Gastrocnemius medialis (tissue), 4 donors: ENCODE measurements at regions not wholly inside any gene's neighbourhood (a gene's known extent, or its start where the extent isn't known, plus 50 kb on each side); places are given as distances from the start of the nearest gene placed in this dataset.

Experiments
- ATAC-seq, 2 donors: fragments of 150-250 bp; one replicate each; pipeline ENCODE4 v1.9.1; 2016
- DNase-seq, 2 donors: peaks; one replicate each; pipeline ENCODE4 v3.0.0-alpha.2; 2019
- H3K27ac ChIP-seq, 4 donors: fragments of 200-600 bp; sonication (generic); 1 replicate in 1 of 4; 2 replicates in 3 of 4; pipeline ENCODE4 v1.5.1; 2016 to 2018; ENCODE audit warnings: mild to moderate bottlenecking in 2 of 4, moderate library complexity in 1 of 4
- H3K27me3 ChIP-seq, 3 donors: fragments of 200-600 bp; sonication (generic) in 2 of 3; 1 replicate in 1 of 3; 2 replicates in 2 of 3; pipeline versions ENCODE4 v1.5.1 to v1.6.0; 2016 to 2019; ENCODE audit warnings: mild to moderate bottlenecking in 1 of 3, moderate library complexity in 1 of 3
- H3K36me3 ChIP-seq, 2 donors: fragments of 200-600 bp; sonication (generic) in 1 of 2; one replicate each; pipeline ENCODE4 v1.5.1; 2017 to 2018
- H3K4me1 ChIP-seq, 2 donors: fragments of 200-600 bp; sonication (generic) in 1 of 2; one replicate each; pipeline ENCODE4 v1.5.1; 2016 to 2017; ENCODE audit warnings: mild to moderate bottlenecking in 2 of 2
- H3K4me3 ChIP-seq, 4 donors: fragments of 200-600 bp; sonication (generic) in 3 of 4; 1 replicate in 1 of 4; 2 replicates in 3 of 4; pipeline ENCODE4 v1.5.1; 2016 to 2019; ENCODE audit warnings: mild to moderate bottlenecking in 2 of 4
- H3K9me3 ChIP-seq, 3 donors: fragments of 200-600 bp; sonication (generic) in 2 of 3; 1 replicate in 1 of 3; 2 replicates in 2 of 3; pipeline ENCODE4 v1.5.1; 2016 to 2019
- POLR2A ChIP-seq, 2 donors: fragments of 450-650 bp; IDR thresholded peaks; one replicate each; pipeline ENCODE4 v1.6.1; 2017; ENCODE audit warnings: antibody characterized with exemption in 2 of 2, mild to moderate bottlenecking in 2 of 2, moderate library complexity in 2 of 2
- in situ Hi-C, 4 donors: fragments of 200-750 bp; cut with MboI; loops; one replicate each; pipeline versions ENCODE4 v1.15.0 to v1.8.0; 2017; ENCODE audit warnings: low sequenced_read_pairs in 4 of 4
- intact Hi-C: fragments of 100-400 bp; cut with DNase I; formaldehyde crosslinking; loops from one replicate; pipeline ENCODE4 v1.15.1; 2023; ENCODE audit warnings: low total_unique reads
- TF ChIP-seq, protein P1 (sequence below), 5 experiments: fragments of 450-650 bp in 3 of 5; fragments of 200-600 bp in 2 of 5; sonication (generic) in 2 of 5; IDR thresholded peaks in 4 of 5; conservative IDR thresholded peaks in 1 of 5; 1 replicate in 4 of 5; 2 replicates in 1 of 5; pipeline ENCODE4 v1.5.1; 2016 to 2019; ENCODE audit warnings: antibody characterized with exemption in 5 of 5, mild to moderate bottlenecking in 3 of 5, moderate library complexity in 3 of 5

GRCh38 chr5:175181331-175181730 lies 262.7 kb downstream of the DRD1 start:
- Histone ChIP-seq H3K4me3 (no peak overlapping the region), H3K36me3 (no peaks in the 10 kb centered on the region), H3K27ac (no peak overlapping the region), H3K4me1 (no peaks in the 10 kb centered on the region), H3K27me3 (no peaks in the 10 kb centered on the region), H3K9me3 (no peaks in the 10 kb centered on the region)
- DNase-seq, result no peak
- intact Hi-C loops, result no loop called here
- in situ Hi-C loops, result no loop called here
- TF ChIP-seq, protein P1, sequence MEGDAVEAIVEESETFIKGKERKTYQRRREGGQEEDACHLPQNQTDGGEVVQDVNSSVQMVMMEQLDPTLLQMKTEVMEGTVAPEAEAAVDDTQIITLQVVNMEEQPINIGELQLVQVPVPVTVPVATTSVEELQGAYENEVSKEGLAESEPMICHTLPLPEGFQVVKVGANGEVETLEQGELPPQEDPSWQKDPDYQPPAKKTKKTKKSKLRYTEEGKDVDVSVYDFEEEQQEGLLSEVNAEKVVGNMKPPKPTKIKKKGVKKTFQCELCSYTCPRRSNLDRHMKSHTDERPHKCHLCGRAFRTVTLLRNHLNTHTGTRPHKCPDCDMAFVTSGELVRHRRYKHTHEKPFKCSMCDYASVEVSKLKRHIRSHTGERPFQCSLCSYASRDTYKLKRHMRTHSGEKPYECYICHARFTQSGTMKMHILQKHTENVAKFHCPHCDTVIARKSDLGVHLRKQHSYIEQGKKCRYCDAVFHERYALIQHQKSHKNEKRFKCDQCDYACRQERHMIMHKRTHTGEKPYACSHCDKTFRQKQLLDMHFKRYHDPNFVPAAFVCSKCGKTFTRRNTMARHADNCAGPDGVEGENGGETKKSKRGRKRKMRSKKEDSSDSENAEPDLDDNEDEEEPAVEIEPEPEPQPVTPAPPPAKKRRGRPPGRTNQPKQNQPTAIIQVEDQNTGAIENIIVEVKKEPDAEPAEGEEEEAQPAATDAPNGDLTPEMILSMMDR (IDR thresholded peaks at IDR 0.05 in 4 of 5, conservative IDR thresholded peaks at IDR 0.05 in 1 of 5), result no peak
- no peak for TF ChIP-seq POLR2A (IDR thresholded peaks at IDR 0.05)
- no peak for ATAC-seq

DNA sequence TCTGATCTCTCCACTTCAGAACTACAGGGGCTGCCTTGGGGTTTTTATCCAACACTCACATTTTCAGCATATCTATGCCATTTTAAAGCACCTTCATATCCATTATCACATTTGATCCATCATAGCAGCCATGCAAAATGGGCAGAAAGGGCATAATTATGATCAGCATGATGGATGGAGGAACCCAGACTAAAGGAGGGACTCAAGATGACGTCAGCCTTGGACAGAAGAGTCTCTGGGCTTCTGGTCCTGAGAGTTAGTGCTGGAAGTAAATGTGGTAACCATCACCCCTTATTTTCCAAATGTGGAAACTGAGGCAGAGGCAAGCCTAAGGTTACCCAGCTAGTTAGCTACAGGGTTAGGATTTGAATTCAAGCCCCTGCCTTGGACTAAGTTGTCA lies 273.1 kb downstream of the DRD1 start:
- DNase-seq, result no peak

DNA sequence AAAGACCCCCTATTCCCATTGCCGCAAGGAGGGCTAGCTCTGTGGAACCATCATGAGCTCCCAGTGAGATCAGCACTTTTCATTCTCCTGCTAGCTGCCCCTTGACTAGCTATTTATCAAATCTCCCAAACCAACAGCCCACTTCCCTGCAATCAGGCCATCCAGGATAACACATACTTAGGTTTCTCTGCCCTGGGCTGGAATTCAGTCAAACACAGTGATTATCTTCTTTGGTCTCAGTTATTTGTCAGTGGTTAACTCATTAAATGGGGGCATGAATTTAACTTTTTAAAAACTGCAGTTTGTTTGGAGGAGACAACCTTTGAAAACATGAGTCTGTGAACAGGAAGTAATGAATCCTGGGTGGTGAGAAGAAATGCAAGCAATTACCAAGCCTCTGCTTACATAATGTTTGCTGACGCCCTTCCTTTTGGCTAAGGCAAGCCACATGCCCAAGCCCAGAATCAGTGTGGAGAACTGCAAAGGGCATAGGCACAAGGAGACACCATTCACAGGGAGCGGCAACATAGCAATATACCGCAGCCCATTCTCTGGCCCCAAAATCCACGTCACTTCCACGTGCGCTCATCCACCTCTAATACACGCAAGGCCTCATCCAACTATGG lies 275.0 kb downstream of the DRD1 start:
- no peak for ATAC-seq
- DNase-seq, result no peak
- Histone ChIP-seq H3K36me3 (no peaks in the 10 kb centered on the region), H3K27me3 (no peaks in the 10 kb centered on the region), H3K4me1 (no peaks in the 10 kb centered on the region), H3K9me3 (no peaks in the 10 kb centered on the region), H3K27ac (no peak overlapping the region), H3K4me3 (no peak overlapping the region)
- in situ Hi-C loops, result no loop called here
- intact Hi-C loops, result no loop called here
- TF ChIP-seq POLR2A (IDR thresholded peaks at IDR 0.05), result no peak
- TF ChIP-seq, protein P1 (IDR thresholded peaks at IDR 0.05 in 4 of 5, conservative IDR thresholded peaks at IDR 0.05 in 1 of 5), result no peak

More for the DNA sequence above, 273.1 kb downstream of the DRD1 start:
- ATAC-seq, result no peak
- Histone ChIP-seq H3K36me3 (no peaks in the 10 kb centered on the region), H3K4me1 (no peaks in the 10 kb centered on the region), H3K27me3 (no peaks in the 10 kb centered on the region), H3K4me3 (no peak overlapping the region), H3K9me3 (no peaks in the 10 kb centered on the region), H3K27ac (no peak overlapping the region)
- TF ChIP-seq, protein P1 (IDR thresholded peaks at IDR 0.05 in 4 of 5, conservative IDR thresholded peaks at IDR 0.05 in 1 of 5), result no peak
- TF ChIP-seq POLR2A (IDR thresholded peaks at IDR 0.05), result no peak
- in situ Hi-C loops (no loop called here), intact Hi-C loops (no loop called here)

GRCh38 chr5:175166026-175166425 lies 278.0 kb downstream of the DRD1 start:
- ATAC-seq (no peak), DNase-seq (no peak)
- H3K9me3 ChIP-seq, result no peaks in the 10 kb centered on the region
- no peak overlapping the region for H3K27ac ChIP-seq
- no peaks in the 10 kb centered on the region for H3K36me3 ChIP-seq
- no peaks in the 10 kb centered on the region for H3K4me1 ChIP-seq
- in situ Hi-C loops, result no loop called here
- no peak overlapping the region for H3K4me3 ChIP-seq
- TF ChIP-seq, protein P1 (IDR thresholded peaks at IDR 0.05 in 4 of 5, conservative IDR thresholded peaks at IDR 0.05 in 1 of 5), result no peak
- no peak for TF ChIP-seq POLR2A (IDR thresholded peaks at IDR 0.05)
- no peaks in the 10 kb centered on the region for H3K27me3 ChIP-seq
- intact Hi-C loops, result no loop called here
